A549 (cell line): ENCODE measurements at regions not wholly inside any gene's neighbourhood (a gene's known extent, or its start where the extent isn't known, plus 50 kb on each side); places are given as distances from the start of the nearest gene placed in this dataset.

Experiments
- ATAC-seq, 2 experiments: fragments of 200-7000 bp in 1 of 2; fragments of >200 bp in 1 of 2; cut with Nextera tagmentation in 1 of 2; cut with Tn5 transposase in 1 of 2; 3 replicates each; pipeline versions ENCODE4 v1.8.0 to v1.9.1; 2018 to 2020; ENCODE audit warnings: mild to moderate bottlenecking in 1 of 2, moderate library complexity in 1 of 2
- CTCF ChIA-PET: fragments of 300-600 bp; sonication (Branson Sonifier 250); formaldehyde crosslinking; extraction: SDS; loops from one replicate; lab custom pipeline; 2021; ENCODE audit warnings: antibody characterized with exemption, inconsistent platforms; lab: Yijun Ruan, JAX
- POLR2A ChIA-PET: fragments of 350-600 bp; formaldehyde crosslinking; extraction: SDS; loops from one replicate; lab custom pipeline; 2021; ENCODE audit warnings: antibody characterized with exemption, inconsistent platforms; lab: Yijun Ruan, JAX
- DNase-seq, 2 experiments: peaks; one replicate each; pipeline versions ENCODE4 v3.0.0 to v3.0.0-alpha.2; 2011 to 2016; ENCODE audit warnings: low read depth in 1 of 2, low spot score in 1 of 2
- FAIRE-seq: peaks from 2 replicates; lab custom pipeline; 2011; peaks lifted over from hg19 to GRCh38; lab: Jason Lieb, UNC
- H3K27ac ChIP-seq, 2 experiments: fragments of >200 bp; sonication (Bioruptor Twin); formaldehyde crosslinking; 3 replicates each; pipeline ENCODE4 v1.5.1; 2016 to 2017
- H3K4me1 ChIP-seq: fragments of >200 bp; sonication (Bioruptor Twin); formaldehyde crosslinking; 3 replicates; pipeline ENCODE4 v1.6.1; 2016
- H3K4me2 ChIP-seq: fragments of >200 bp; sonication (Bioruptor Twin); formaldehyde crosslinking; 3 replicates; pipeline ENCODE4 v1.6.1; 2016
- H3K4me3 ChIP-seq: fragments of >200 bp; sonication (Bioruptor Twin); formaldehyde crosslinking; 3 replicates; pipeline ENCODE4 v1.5.1; 2016
- H3K9me3 ChIP-seq: fragments of >200 bp; sonication (Bioruptor Twin); formaldehyde crosslinking; 3 replicates; pipeline ENCODE4 v1.6.1; 2016
- BHLHE40 ChIP-seq: IDR thresholded peaks from 2 replicates; pipeline ENCODE4 v1.6.1; 2012; ENCODE audit warnings: low read depth, low read length, inconsistent platforms
- CBX2 ChIP-seq: fragments of 200-600 bp; sonication (generic); IDR thresholded peaks from 2 replicates; pipeline ENCODE4 v1.6.1; 2016; ENCODE audit warnings: low read depth, mild to moderate bottlenecking, borderline replicate concordance
- CHD4 ChIP-seq: fragments of 200-600 bp; sonication (generic); IDR thresholded peaks from 2 replicates; pipeline ENCODE4 v1.6.1; 2016; ENCODE audit warnings: antibody characterized with exemption, mild to moderate bottlenecking, borderline replicate concordance
- EHF ChIP-seq: fragments of 250-450 bp; sonication (Bioruptor Pico); IDR thresholded peaks from 2 replicates; pipeline ENCODE4 v1.5.0; 2020; ENCODE audit warnings: mild to moderate bottlenecking
- EHMT2 ChIP-seq: fragments of 200-600 bp; sonication (generic); IDR thresholded peaks from 2 replicates; pipeline ENCODE4 v1.6.1; 2016; ENCODE audit warnings: antibody characterized with exemption, low read depth, mild to moderate bottlenecking, moderate library complexity
- HOXB13 ChIP-seq: fragments of 250-450 bp; sonication (Bioruptor Pico); IDR thresholded peaks from 2 replicates; pipeline ENCODE4 v1.5.0; 2020; ENCODE audit warnings: low read depth, mild to moderate bottlenecking, moderate library complexity
- HOXB5 ChIP-seq: fragments of 250-450 bp; sonication (Bioruptor Pico); IDR thresholded peaks from 2 replicates; pipeline ENCODE4 v1.5.0; 2020; ENCODE audit warnings: mild to moderate bottlenecking, moderate library complexity
- JUNB ChIP-seq: fragments of >200 bp; sonication (Bioruptor Twin); formaldehyde crosslinking; IDR thresholded peaks from 2 replicates; pipeline ENCODE4 v1.6.1; 2016
- KDM5A ChIP-seq: fragments of 200-600 bp; sonication (generic); IDR thresholded peaks from 2 replicates; pipeline ENCODE4 v1.6.1; 2016; ENCODE audit warnings: antibody characterized with exemption, mild to moderate bottlenecking
- MAFK ChIP-seq: fragments of 450-650 bp; IDR thresholded peaks from 2 replicates; pipeline ENCODE4 v1.6.1; 2014; ENCODE audit not compliant: partially characterized antibody
- NPAS2 ChIP-seq: fragments of 250-450 bp; sonication (Bioruptor Pico); IDR thresholded peaks from 2 replicates; pipeline ENCODE4 v1.8.0; 2022; ENCODE audit warnings: mild to moderate bottlenecking, moderate library complexity, borderline replicate concordance
- PHF8 ChIP-seq: fragments of 200-600 bp; sonication (generic); IDR thresholded peaks from 2 replicates; pipeline ENCODE4 v1.6.1; 2016; ENCODE audit warnings: low read depth, mild to moderate bottlenecking, antibody characterized with exemption, moderate library complexity, borderline replicate concordance
- POLR2AphosphoS2 ChIP-seq: conservative IDR thresholded peaks from 2 replicates; pipeline ENCODE4 v1.6.1; 2012; ENCODE audit warnings: low read length, improper control_type of control experiment, inconsistent platforms
- RAD21 ChIP-seq, 2 experiments: fragments of >200 bp in 1 of 2; sonication (Bioruptor Twin) in 1 of 2; formaldehyde crosslinking in 1 of 2; IDR thresholded peaks in 1 of 2; conservative IDR thresholded peaks in 1 of 2; 2 replicates in 1 of 2; 3 replicates in 1 of 2; pipeline ENCODE4 v1.6.1; 2012 to 2018; ENCODE audit warnings: inconsistent platforms in 1 of 2
- RARB ChIP-seq: fragments of 250-450 bp; sonication (Bioruptor Pico); IDR thresholded peaks from 2 replicates; pipeline ENCODE4 v1.8.0; 2021; ENCODE audit warnings: mild to moderate bottlenecking, moderate library complexity
- RCOR1 ChIP-seq: fragments of 150-350 bp; IDR thresholded peaks from 2 replicates; pipeline ENCODE4 v1.6.1; 2014; ENCODE audit warnings: antibody characterized with exemption, low read length, low read depth
- RNF2 ChIP-seq: fragments of 200-600 bp; sonication (generic); IDR thresholded peaks from 2 replicates; pipeline ENCODE4 v1.6.1; 2016; ENCODE audit warnings: low read depth, mild to moderate bottlenecking, antibody characterized with exemption, moderate library complexity, borderline replicate concordance
- SMC3 ChIP-seq: fragments of >200 bp; sonication (Bioruptor Twin); formaldehyde crosslinking; IDR thresholded peaks from 3 replicates; pipeline ENCODE4 v1.6.1; 2018; ENCODE audit warnings: inconsistent platforms
- TFCP2L1 ChIP-seq: fragments of 250-450 bp; sonication (Bioruptor Pico); IDR thresholded peaks from 2 replicates; pipeline ENCODE4 v1.5.0; 2021; ENCODE audit warnings: mild to moderate bottlenecking
- TP53 ChIP-seq: fragments of 250-450 bp; sonication (Bioruptor Pico); IDR thresholded peaks from 2 replicates; pipeline ENCODE4 v1.5.0; 2021; ENCODE audit warnings: mild to moderate bottlenecking, moderate library complexity
- WGBS: methylation state at CpG from one replicate; pipeline ENCODE4 v1.1.6; 2017; ENCODE audit errors: missing lambda C conversion rate; 5-methylcytosine and 5-hydroxymethylcytosine counted together
- TF ChIP-seq, protein P1 (sequence below): IDR thresholded peaks from 2 replicates; pipeline ENCODE4 v1.6.1; 2012; ENCODE audit warnings: low read depth, borderline replicate concordance
- TF ChIP-seq, protein P2 (sequence below): IDR thresholded peaks from 2 replicates; pipeline ENCODE4 v1.6.1; 2012
- TF ChIP-seq, protein P3 (sequence below): fragments of 450-650 bp; IDR thresholded peaks from 2 replicates; pipeline ENCODE4 v1.6.1; 2014; ENCODE audit warnings: antibody characterized with exemption
- TF ChIP-seq, protein P4 (sequence below): fragments of >200 bp; sonication (Bioruptor Twin); formaldehyde crosslinking; IDR thresholded peaks from 2 replicates; pipeline ENCODE4 v1.6.1; 2016
- TF ChIP-seq, protein P5 (sequence below): fragments of >200 bp; sonication (Bioruptor Twin); formaldehyde crosslinking; IDR thresholded peaks from 3 replicates; pipeline ENCODE4 v1.6.1; 2016

DNA sequence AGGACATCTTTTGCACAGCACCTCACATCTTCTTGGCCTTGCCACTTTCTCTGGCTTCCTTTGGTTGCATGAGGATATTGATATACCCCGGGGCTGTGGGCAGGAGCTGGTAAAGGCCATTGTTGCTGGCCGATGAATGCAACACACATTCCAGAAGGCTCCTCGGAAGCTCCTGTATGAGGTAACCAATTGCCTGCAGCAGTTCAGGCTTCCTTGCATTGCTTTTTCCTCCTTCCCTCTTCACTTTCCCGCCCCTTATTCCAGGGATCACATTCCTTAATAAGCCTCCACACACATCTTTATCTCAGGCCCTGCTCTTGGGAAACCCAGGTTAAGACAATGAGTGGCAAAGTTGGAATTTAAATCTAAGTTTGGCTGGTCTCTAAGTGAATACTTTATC, 505.4 kb upstream of the CLINT1 start:
- no peak overlapping the region for H3K4me3 ChIP-seq

DNA sequence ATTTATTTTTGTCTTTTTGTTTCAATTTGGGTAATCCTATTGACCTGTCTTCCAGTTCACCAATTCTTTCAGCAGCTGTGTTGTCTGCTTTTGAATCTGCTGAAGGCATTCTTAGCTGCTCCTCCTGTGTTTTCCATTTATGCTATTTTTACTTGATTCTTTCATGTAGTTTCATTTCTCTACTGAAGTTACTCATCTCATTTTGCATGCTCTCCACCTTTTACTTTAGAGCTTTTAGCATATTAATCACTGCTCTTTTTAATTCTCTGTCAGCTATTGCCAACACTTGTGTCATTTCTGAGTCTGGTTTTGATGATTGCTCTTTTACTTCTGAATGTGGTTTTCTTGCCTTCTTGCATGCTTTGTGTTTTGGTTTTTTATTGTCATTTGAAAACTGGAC, 496.0 kb upstream of the CLINT1 start:
- no peak overlapping the region for H3K4me2 ChIP-seq
- DNase-seq = no peak

More for the DNA sequence above, 505.4 kb upstream of the CLINT1 start:
- Histone ChIP-seq H3K9me3 (no peaks in the 10 kb centered on the region), H3K4me2 (no peak overlapping the region), H3K4me1 (no peaks in the 10 kb centered on the region), H3K27ac (no peak overlapping the region)
- no peak for ATAC-seq
- ChIA-PET POLR2A (no interaction called here), CTCF (no interaction called here)
- 14% methylated on average over 4 of the region's 4 CpGs for WGBS
- FAIRE-seq = no peak
- DNase-seq = no peak
- no peak for TF ChIP-seq SMC3
- no peak for TF ChIP-seq HOXB13 (CRISPR knock-in tag)
- no peak for TF ChIP-seq KDM5A
- no peak for TF ChIP-seq TFCP2L1
- no peak for TF ChIP-seq RARB (CRISPR knock-in tag)
- TF ChIP-seq, protein P1, sequence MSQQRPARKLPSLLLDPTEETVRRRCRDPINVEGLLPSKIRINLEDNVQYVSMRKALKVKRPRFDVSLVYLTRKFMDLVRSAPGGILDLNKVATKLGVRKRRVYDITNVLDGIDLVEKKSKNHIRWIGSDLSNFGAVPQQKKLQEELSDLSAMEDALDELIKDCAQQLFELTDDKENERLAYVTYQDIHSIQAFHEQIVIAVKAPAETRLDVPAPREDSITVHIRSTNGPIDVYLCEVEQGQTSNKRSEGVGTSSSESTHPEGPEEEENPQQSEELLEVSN = no peak
- no peak for TF ChIP-seq RCOR1
- no peak for TF ChIP-seq PHF8
- TF ChIP-seq RNF2 = no peak
- TF ChIP-seq NPAS2 (CRISPR knock-in tag) = no peak
- no peak for TF ChIP-seq RAD21 (conservative IDR thresholded peaks at IDR 0.05 in 1 of 2, IDR thresholded peaks at IDR 0.05 in 1 of 2)
- TF ChIP-seq CHD4 = no peak
- TF ChIP-seq, protein P2, sequence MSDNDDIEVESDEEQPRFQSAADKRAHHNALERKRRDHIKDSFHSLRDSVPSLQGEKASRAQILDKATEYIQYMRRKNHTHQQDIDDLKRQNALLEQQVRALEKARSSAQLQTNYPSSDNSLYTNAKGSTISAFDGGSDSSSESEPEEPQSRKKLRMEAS = no peak
- TF ChIP-seq JUNB = no peak

DNA sequence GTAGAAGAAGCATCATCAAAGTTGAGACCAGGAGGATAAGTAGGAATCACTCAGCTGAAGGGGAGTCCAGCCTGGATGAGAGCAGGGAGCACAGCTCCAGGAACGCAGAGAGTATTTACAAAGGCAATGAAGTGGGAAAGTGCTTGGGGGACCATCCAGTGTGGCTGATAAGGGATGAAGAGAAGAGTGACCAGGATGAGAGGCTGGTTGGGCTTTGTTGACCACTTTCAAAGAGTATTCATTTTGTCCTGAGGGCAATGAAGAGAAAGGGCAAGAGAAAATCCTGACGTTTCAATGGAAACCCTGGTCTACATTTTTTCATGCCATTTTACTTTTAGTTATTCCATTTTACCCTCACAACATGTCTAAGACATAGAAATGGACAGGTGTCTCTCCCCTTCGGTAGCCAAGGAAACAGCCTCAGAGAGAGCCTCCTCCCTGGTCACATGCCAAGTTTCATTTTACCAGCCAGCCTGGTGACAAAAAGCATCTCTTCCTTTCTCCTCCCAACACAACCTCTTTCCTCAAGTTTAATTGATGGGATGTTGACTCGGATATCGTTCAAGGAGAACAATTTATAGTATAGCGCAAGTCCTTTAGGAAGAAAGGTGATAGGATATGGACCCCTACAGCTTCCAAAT, 492.7 kb upstream of the CLINT1 start:
- ChIA-PET POLR2A (no interaction called here), CTCF (interaction anchor here (0.6 to 1.9 kb wide), 2 partner anchors 37 to 177 kb away, joined by 3 to 5 read pairs; no protein-coding TSS in a partner anchor)
- ATAC-seq = no peak
- TF ChIP-seq TP53 = no peak
- no peak for TF ChIP-seq CBX2
- TF ChIP-seq HOXB5 (CRISPR knock-in tag) = no peak
- no peak for TF ChIP-seq EHF (CRISPR knock-in tag)
- no peak for TF ChIP-seq POLR2AphosphoS2
- TF ChIP-seq MAFK = no peak
- TF ChIP-seq, protein P3, sequence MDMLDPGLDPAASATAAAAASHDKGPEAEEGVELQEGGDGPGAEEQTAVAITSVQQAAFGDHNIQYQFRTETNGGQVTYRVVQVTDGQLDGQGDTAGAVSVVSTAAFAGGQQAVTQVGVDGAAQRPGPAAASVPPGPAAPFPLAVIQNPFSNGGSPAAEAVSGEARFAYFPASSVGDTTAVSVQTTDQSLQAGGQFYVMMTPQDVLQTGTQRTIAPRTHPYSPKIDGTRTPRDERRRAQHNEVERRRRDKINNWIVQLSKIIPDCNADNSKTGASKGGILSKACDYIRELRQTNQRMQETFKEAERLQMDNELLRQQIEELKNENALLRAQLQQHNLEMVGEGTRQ = no peak
- TF ChIP-seq EHMT2 = no peak
- WGBS = 39% methylated on average over 6 of the region's 6 CpGs
- Histone ChIP-seq H3K27ac (no peak overlapping the region), H3K9me3 (no peaks in the 10 kb centered on the region), H3K4me1 (no peaks in the 10 kb centered on the region), H3K4me2 (no peak overlapping the region), H3K4me3 (no peak overlapping the region)
- FAIRE-seq = no peak
- DNase-seq = no peak

More for the DNA sequence above, 496.0 kb upstream of the CLINT1 start:
- Histone ChIP-seq H3K27ac (no peak overlapping the region), H3K9me3 (no peaks in the 10 kb centered on the region), H3K4me1 (no peaks in the 10 kb centered on the region)
- POLR2A ChIA-PET = no interaction called here
- ATAC-seq = no peak
- TF ChIP-seq, protein P4, sequence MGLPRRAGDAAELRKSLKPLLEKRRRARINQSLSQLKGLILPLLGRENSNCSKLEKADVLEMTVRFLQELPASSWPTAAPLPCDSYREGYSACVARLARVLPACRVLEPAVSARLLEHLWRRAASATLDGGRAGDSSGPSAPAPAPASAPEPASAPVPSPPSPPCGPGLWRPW = no peak
- TF ChIP-seq MAFK = no peak
- TF ChIP-seq, protein P5, sequence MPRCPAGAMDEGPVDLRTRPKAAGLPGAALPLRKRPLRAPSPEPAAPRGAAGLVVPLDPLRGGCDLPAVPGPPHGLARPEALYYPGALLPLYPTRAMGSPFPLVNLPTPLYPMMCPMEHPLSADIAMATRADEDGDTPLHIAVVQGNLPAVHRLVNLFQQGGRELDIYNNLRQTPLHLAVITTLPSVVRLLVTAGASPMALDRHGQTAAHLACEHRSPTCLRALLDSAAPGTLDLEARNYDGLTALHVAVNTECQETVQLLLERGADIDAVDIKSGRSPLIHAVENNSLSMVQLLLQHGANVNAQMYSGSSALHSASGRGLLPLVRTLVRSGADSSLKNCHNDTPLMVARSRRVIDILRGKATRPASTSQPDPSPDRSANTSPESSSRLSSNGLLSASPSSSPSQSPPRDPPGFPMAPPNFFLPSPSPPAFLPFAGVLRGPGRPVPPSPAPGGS = no peak
- no peak for TF ChIP-seq BHLHE40
- TF ChIP-seq CBX2 = no peak
- TF ChIP-seq, all 56 proteins: peak for 0
- H3K4me3 ChIP-seq = no peak overlapping the region
- no peak for FAIRE-seq
- CTCF ChIA-PET = no interaction called here
